B cell (primary cell): ENCODE measurements at regions not wholly inside any gene's neighbourhood (a gene's known extent, or its start where the extent isn't known, plus 50 kb on each side); places are given as distances from the start of the nearest gene placed in this dataset.

Experiments
- ATAC-seq: fragments of 200-7000 bp; cut with Tn5 transposase; one replicate; pipeline ENCODE4 v1.10.0; 2021; ENCODE audit warnings: low read depth, mild to moderate bottlenecking, moderate number of reproducible peaks, moderate library complexity
- CTCF ChIA-PET: fragments of 350-600 bp; sonication (Branson Sonifier 250); formaldehyde crosslinking; loops from one replicate; lab custom pipeline; 2021; ENCODE audit warnings: antibody characterized with exemption, inconsistent platforms; lab: Charles Lee
- POLR2A ChIA-PET: fragments of 350-600 bp; sonication (Branson Sonifier 250); formaldehyde crosslinking; loops from one replicate; lab custom pipeline; 2021; ENCODE audit warnings: antibody characterized with exemption; lab: Charles Lee
- DNase-seq: peaks from one replicate; pipeline ENCODE4 v3.0.0; 2013
- H2AFZ ChIP-seq: 2 replicates; pipeline ENCODE4 v1.6.1; 2012; ENCODE audit warnings: mild to moderate bottlenecking, low read depth, low read length; ENCODE audit not compliant: insufficient read depth, poor library complexity, severe bottlenecking
- H3K27ac ChIP-seq, 2 donors: 1 replicate in 1 of 2; 2 replicates in 1 of 2; pipeline ENCODE4 v1.5.1; 2012 to 2013; ENCODE audit warnings: low read length in 2 of 2, mild to moderate bottlenecking in 2 of 2, moderate library complexity in 1 of 2
- H3K27me3 ChIP-seq, 4 experiments: fragments of 200-600 bp in 1 of 4; sonication (generic) in 1 of 4; replicated peaks in 1 of 4; 1 replicate in 2 of 4; 2 replicates in 2 of 4; pipeline versions ENCODE4 v1.6.1 to v1.7.0; 2013 to 2016; ENCODE audit warnings: low read length in 3 of 4, mild to moderate bottlenecking in 2 of 4, mixed read lengths in 1 of 4, moderate library complexity in 1 of 4; ENCODE audit not compliant: insufficient read depth in 4 of 4, control insufficient read depth in 3 of 4; ENCODE audit errors: control extremely low read depth in 1 of 4
- H3K36me3 ChIP-seq, 2 experiments: replicated peaks in 1 of 2; 1 replicate in 1 of 2; 2 replicates in 1 of 2; pipeline versions ENCODE4 v1.6.1 to v1.7.1; 2013; ENCODE audit warnings: low read length in 1 of 2; ENCODE audit not compliant: insufficient read depth in 2 of 2, control insufficient read depth in 1 of 2; ENCODE audit errors: control extremely low read depth in 1 of 2, extremely low read depth in 1 of 2
- H3K4me1 ChIP-seq, 2 donors: fragments of 200-600 bp in 1 of 2; sonication (generic) in 1 of 2; 1 replicate in 1 of 2; 2 replicates in 1 of 2; pipeline versions ENCODE4 v1.5.1 to v1.6.1; 2013 to 2017; ENCODE audit warnings: low read length in 2 of 2; ENCODE audit not compliant: control insufficient read depth in 2 of 2, insufficient read depth in 2 of 2
- H3K4me2 ChIP-seq: replicated peaks from 2 replicates; pipeline ENCODE3; 2012; ENCODE audit warnings: mild to moderate bottlenecking, low read depth, low read length; ENCODE audit not compliant: poor library complexity, severe bottlenecking
- H3K4me3 ChIP-seq, 5 experiments: fragments of 200-600 bp in 1 of 5; sonication (generic) in 1 of 5; 1 replicate in 3 of 5; 2 replicates in 2 of 5; pipeline versions ENCODE4 v1.5.1 to v1.7.0; 2011 to 2016; ENCODE audit warnings: low read length in 4 of 5, mild to moderate bottlenecking in 4 of 5, low read depth in 2 of 5, control low read depth in 1 of 5, moderate library complexity in 1 of 5; ENCODE audit not compliant: insufficient read depth in 1 of 5; ENCODE audit errors: control extremely low read depth in 1 of 5, extremely low read depth in 1 of 5
- H3K79me2 ChIP-seq: fragments of 200-600 bp; sonication (generic); one replicate; pipeline ENCODE4 v1.6.0; 2016; ENCODE audit warnings: low read length; ENCODE audit not compliant: control insufficient read depth, insufficient read depth
- H3K9ac ChIP-seq: fragments of 200-600 bp; sonication (generic); 2 replicates; pipeline ENCODE4 v1.6.1; 2017; ENCODE audit warnings: mild to moderate bottlenecking, low read length, moderate library complexity
- H3K9me3 ChIP-seq, 3 donors: one replicate each; pipeline versions ENCODE4 v1.6.1 to v1.7.1; 2013; ENCODE audit warnings: low read length in 2 of 3; ENCODE audit not compliant: control insufficient read depth in 2 of 3, insufficient read depth in 1 of 3; ENCODE audit errors: control extremely low read depth in 1 of 3
- H4K20me1 ChIP-seq: 2 replicates; pipeline ENCODE4 v1.6.0; 2012; ENCODE audit warnings: mild to moderate bottlenecking, low read length; ENCODE audit not compliant: insufficient read depth, control insufficient read depth, poor library complexity, severe bottlenecking
- H3K27ac Mint-ChIP-seq: one replicate; pipeline ENCODE4 v1.8.0; 2021; ENCODE audit warnings: mixed read lengths
- H3K27me3 Mint-ChIP-seq: one replicate; pipeline ENCODE4 v1.8.0; 2021; ENCODE audit warnings: mixed read lengths
- H3K4me1 Mint-ChIP-seq: one replicate; pipeline ENCODE4 v1.8.0; 2021; ENCODE audit warnings: mixed read lengths
- H3K4me3 Mint-ChIP-seq: one replicate; pipeline ENCODE4 v1.8.0; 2021; ENCODE audit warnings: mixed read lengths
- H3K9me3 Mint-ChIP-seq: one replicate; pipeline ENCODE4 v1.8.0; 2022; ENCODE audit warnings: mixed read lengths; ENCODE audit not compliant: insufficient read depth
- EZH2 ChIP-seq: IDR thresholded peaks from 2 replicates; pipeline ENCODE4 v1.6.1; 2012; ENCODE audit warnings: borderline replicate concordance, low read depth, mild to moderate bottlenecking, moderate library complexity, low read length; ENCODE audit not compliant: insufficient read depth, poor library complexity, severe bottlenecking
- WGBS: methylation state at CpG from one replicate; pipeline ENCODE4 v1.1.5; 2013; ENCODE audit warnings: missing lambda C conversion rate; ENCODE audit not compliant: insufficient coverage; 5-methylcytosine and 5-hydroxymethylcytosine counted together
- intact Hi-C: fragments of 100-400 bp; cut with micrococcal nuclease; formaldehyde crosslinking; loops from one replicate; pipeline ENCODE4 v1.10.0; 2022
- TF ChIP-seq, protein P1 (sequence below): fragments of 200-600 bp; IDR thresholded peaks from one replicate; pipeline ENCODE4 v1.8.0; 2022; ENCODE audit warnings: antibody characterized with exemption, mild to moderate bottlenecking

DNA sequence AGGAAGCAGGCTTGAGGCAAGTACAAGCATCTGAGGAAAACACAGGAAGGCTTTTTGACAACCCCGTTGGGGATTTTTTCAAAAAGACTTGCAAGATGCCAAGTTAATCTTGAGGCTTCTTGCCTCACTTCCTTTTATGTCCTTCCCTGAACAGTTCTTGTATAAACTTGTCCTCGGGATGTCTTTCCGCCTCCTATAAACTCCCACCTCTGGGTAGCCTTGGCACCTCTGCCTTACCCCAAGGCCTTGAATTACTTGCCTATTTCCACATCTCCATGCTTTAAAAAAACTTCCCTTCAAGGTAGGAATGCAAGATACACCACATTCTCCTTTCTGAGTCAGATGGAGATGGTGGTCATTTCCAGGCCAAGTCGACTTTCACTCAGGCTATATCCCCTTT lies 106.4 kb upstream of the RBBP8 start:
- POLR2A ChIA-PET = no interaction called here
- peaks cover 7% of the 10 kb centered on the region for H3K27me3 Mint-ChIP-seq
- Histone ChIP-seq H3K4me2 (no peak overlapping the region), H3K4me1 (peaks cover 6% of the 10 kb centered on the region in 2 donors), H3K9me3 (no peaks in the 10 kb centered on the region), H3K9ac (no peak overlapping the region), H3K36me3 (no peaks in the 10 kb centered on the region), H2AFZ (no peak overlapping the region), H4K20me1 (no peaks in the 10 kb centered on the region), H3K27me3 (peaks cover 0 to 2% (median 0%) of the 10 kb centered on the region in 4 experiments), H3K27ac (no peak overlapping the region), H3K4me3 (no peak overlapping the region), H3K79me2 (no peaks in the 10 kb centered on the region)
- H3K4me3 Mint-ChIP-seq = no peak overlapping the region
- WGBS = 81% methylated on average over 3 of the region's 4 CpGs
- no peaks in the 10 kb centered on the region for H3K4me1 Mint-ChIP-seq
- no peak for DNase-seq
- H3K9me3 Mint-ChIP-seq = no peaks in the 10 kb centered on the region
- TF ChIP-seq, protein P1, sequence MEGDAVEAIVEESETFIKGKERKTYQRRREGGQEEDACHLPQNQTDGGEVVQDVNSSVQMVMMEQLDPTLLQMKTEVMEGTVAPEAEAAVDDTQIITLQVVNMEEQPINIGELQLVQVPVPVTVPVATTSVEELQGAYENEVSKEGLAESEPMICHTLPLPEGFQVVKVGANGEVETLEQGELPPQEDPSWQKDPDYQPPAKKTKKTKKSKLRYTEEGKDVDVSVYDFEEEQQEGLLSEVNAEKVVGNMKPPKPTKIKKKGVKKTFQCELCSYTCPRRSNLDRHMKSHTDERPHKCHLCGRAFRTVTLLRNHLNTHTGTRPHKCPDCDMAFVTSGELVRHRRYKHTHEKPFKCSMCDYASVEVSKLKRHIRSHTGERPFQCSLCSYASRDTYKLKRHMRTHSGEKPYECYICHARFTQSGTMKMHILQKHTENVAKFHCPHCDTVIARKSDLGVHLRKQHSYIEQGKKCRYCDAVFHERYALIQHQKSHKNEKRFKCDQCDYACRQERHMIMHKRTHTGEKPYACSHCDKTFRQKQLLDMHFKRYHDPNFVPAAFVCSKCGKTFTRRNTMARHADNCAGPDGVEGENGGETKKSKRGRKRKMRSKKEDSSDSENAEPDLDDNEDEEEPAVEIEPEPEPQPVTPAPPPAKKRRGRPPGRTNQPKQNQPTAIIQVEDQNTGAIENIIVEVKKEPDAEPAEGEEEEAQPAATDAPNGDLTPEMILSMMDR = no peak
- TF ChIP-seq EZH2 = no peak
- ATAC-seq = no peak
- intact Hi-C loops = no loop called here
- H3K27ac Mint-ChIP-seq = no peak overlapping the region
- CTCF ChIA-PET = no interaction called here

DNA sequence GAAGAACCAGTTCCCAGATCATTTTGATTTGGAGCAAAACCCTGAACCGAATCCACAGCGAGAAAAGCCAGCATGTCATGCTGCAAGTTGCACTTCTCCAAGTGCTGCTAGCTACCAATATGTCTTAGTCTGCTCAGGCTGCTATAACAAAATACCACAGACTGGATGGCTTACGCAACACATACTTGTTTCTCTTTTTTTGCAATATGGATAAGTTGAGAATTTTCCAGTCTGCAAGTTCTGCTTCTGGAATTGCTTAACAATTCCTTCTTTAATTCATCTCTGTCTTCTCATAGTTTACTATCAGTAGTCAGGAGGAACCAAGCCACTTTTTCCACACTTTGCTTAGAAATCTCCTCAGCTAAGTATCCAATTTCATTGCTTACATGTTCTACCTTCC lies 105.9 kb upstream of the RBBP8 start:
- no peak overlapping the region for H3K27ac Mint-ChIP-seq
- Histone ChIP-seq H3K4me1 (peaks cover 6% of the 10 kb centered on the region in 2 donors), H3K9ac (no peak overlapping the region), H4K20me1 (no peaks in the 10 kb centered on the region), H3K36me3 (no peaks in the 10 kb centered on the region), H3K4me3 (no peak overlapping the region), H3K27me3 (peaks cover 0 to 2% (median 0%) of the 10 kb centered on the region in 4 experiments), H3K79me2 (no peaks in the 10 kb centered on the region), H3K4me2 (no peak overlapping the region), H3K27ac (no peak overlapping the region), H3K9me3 (no peaks in the 10 kb centered on the region), H2AFZ (no peak overlapping the region)
- H3K27me3 Mint-ChIP-seq = peaks cover 7% of the 10 kb centered on the region
- H3K4me1 Mint-ChIP-seq = no peaks in the 10 kb centered on the region
- no peak for TF ChIP-seq EZH2
- TF ChIP-seq, protein P1 = no peak
- H3K9me3 Mint-ChIP-seq = no peaks in the 10 kb centered on the region
- CTCF ChIA-PET = no interaction called here
- intact Hi-C loops = no loop called here
- 92% methylated on average over 2 of the region's 3 CpGs for WGBS
- DNase-seq (no peak), ATAC-seq (no peak)
- POLR2A ChIA-PET = no interaction called here
- no peak overlapping the region for H3K4me3 Mint-ChIP-seq
